Ovary (tissue), 7 donors: ENCODE measurements at regions not wholly inside any gene's neighbourhood (a gene's known extent, or its start where the extent isn't known, plus 50 kb on each side); places are given as distances from the start of the nearest gene placed in this dataset.

Experiments used
- DNase-seq, 5 donors: peaks; one replicate each; pipeline ENCODE4 v3.0.0-alpha.2; 2019 to 2020
- H3K27ac ChIP-seq, 2 donors: fragments of 200-600 bp; one replicate each; pipeline versions ENCODE4 v1.5.1 to v1.8.0; 2019 to 2022
- H3K27me3 ChIP-seq: fragments of 200-600 bp; one replicate; pipeline ENCODE4 v1.8.0; 2022
- H3K36me3 ChIP-seq: fragments of 200-600 bp; sonication (generic); one replicate; pipeline ENCODE4 v1.5.1; 2019
- H3K4me1 ChIP-seq: one replicate; pipeline ENCODE4 v1.8.1; 2013; ENCODE audit warnings: mild to moderate bottlenecking, moderate library complexity; ENCODE audit not compliant: insufficient read depth
- H3K4me3 ChIP-seq: fragments of 200-600 bp; sonication (generic); one replicate; pipeline ENCODE4 v1.5.1; 2017
- H3K9me3 ChIP-seq, 2 donors: fragments of 200-600 bp in 1 of 2; sonication (generic) in 1 of 2; one replicate each; pipeline versions ENCODE4 v1.5.1 to v1.8.1; 2013 to 2019; ENCODE audit warnings: mild to moderate bottlenecking in 1 of 2, moderate library complexity in 1 of 2
- CTCF ChIP-seq, 3 donors: fragments of 450-650 bp in 2 of 3; fragments of 200-600 bp in 1 of 3; IDR thresholded peaks; one replicate each; pipeline versions ENCODE4 v1.5.1 to v1.8.0; 2016 to 2022; ENCODE audit warnings: antibody characterized with exemption in 3 of 3, mild to moderate bottlenecking in 1 of 3
- EP300 ChIP-seq: sonication (generic); formaldehyde crosslinking; IDR thresholded peaks from one replicate; pipeline ENCODE4 v1.6.1; 2017; ENCODE audit warnings: antibody characterized with exemption
- POLR2A ChIP-seq: fragments of 450-650 bp; IDR thresholded peaks from one replicate; pipeline ENCODE4 v1.6.1; 2017; ENCODE audit warnings: antibody characterized with exemption, mild to moderate bottlenecking, moderate library complexity
- WGBS, 3 donors: extraction: QIAGEN DNeasy Blood & Tissue Kit in 1 of 3; methylation state at CpG; one replicate each; pipeline versions ENCODE4 v1.1.5 to v1.1.7; 2013 to 2017; 5-methylcytosine and 5-hydroxymethylcytosine counted together
- intact Hi-C, 4 donors: fragments of 100-400 bp; cut with DNase I; formaldehyde crosslinking; loops; one replicate each; pipeline versions ENCODE4 v1.11.0 to v1.15.1; 2022 to 2023
- donor health status: DM: no; HTN: no; CAD: no; lungs with moderate emphysema.
- donor health status: DM: no; HTN: no; CAD: no.
- donor health status: Bipolar disorder and iron deficiency.
- donor health status: DM: no; HTN: no; CAD: no.
- donor health status: DM: yes; HTN: yes; CAD: no.

- Histone ChIP-seq H3K4me3 (no peak overlapping the region), H3K27ac (no peak overlapping the region), H3K9me3 (no peaks in the 10 kb centered on the region), H3K27me3 (no peaks in the 10 kb centered on the region), H3K36me3 (no peaks in the 10 kb centered on the region), H3K4me1 (no peaks in the 10 kb centered on the region)
- DNase-seq, result no peak
- intact Hi-C loops, result no loop called here
- TF ChIP-seq CTCF (IDR thresholded peaks at IDR 0.05) (no peak), POLR2A (no peak), EP300 (no peak)
- WGBS, 3 donors, result 85 to 89% (median 89%) methylated on average over 9 of the region's 9 CpGs
Observed at GRCh38 chr10:52464368-52465124, 150.5 kb downstream of the DKK1 start.

GRCh38 chr10:52465202-52465601, 151.1 kb downstream of the DKK1 start:
- intact Hi-C loops, result no loop called here
- Histone ChIP-seq H3K36me3 (no peaks in the 10 kb centered on the region), H3K9me3 (no peaks in the 10 kb centered on the region), H3K4me3 (no peak overlapping the region), H3K4me1 (no peaks in the 10 kb centered on the region), H3K27me3 (no peaks in the 10 kb centered on the region), H3K27ac (no peak overlapping the region)
- 65 to 84% (median 69%) methylated on average over 3 of the region's 3 CpGs for WGBS, 3 donors
- DNase-seq, result no peak
- TF ChIP-seq POLR2A, result no peak
- no peak for TF ChIP-seq CTCF (IDR thresholded peaks at IDR 0.05)
- no peak for TF ChIP-seq EP300

GRCh38 chr10:52466464-52466863, 152.4 kb downstream of the DKK1 start:
- WGBS, 3 donors, result 50 to 65% (median 51%) methylated on average over 5 of the region's 5 CpGs
- Histone ChIP-seq H3K4me1 (no peaks in the 10 kb centered on the region), H3K4me3 (no peak overlapping the region), H3K9me3 (no peaks in the 10 kb centered on the region), H3K27ac (no peak overlapping the region), H3K27me3 (no peaks in the 10 kb centered on the region), H3K36me3 (no peaks in the 10 kb centered on the region)
- intact Hi-C loops, result no loop called here
- TF ChIP-seq CTCF (IDR thresholded peaks at IDR 0.05), result no peak
- TF ChIP-seq POLR2A, result no peak
- DNase-seq, result no peak

- no peak for TF ChIP-seq CTCF (IDR thresholded peaks at IDR 0.05)
- TF ChIP-seq POLR2A, result no peak
- no peak for TF ChIP-seq EP300
- Histone ChIP-seq H3K36me3 (no peaks in the 10 kb centered on the region), H3K4me1 (no peaks in the 10 kb centered on the region), H3K4me3 (no peak overlapping the region), H3K27me3 (no peaks in the 10 kb centered on the region), H3K9me3 (no peaks in the 10 kb centered on the region), H3K27ac (no peak overlapping the region)
- intact Hi-C loops, result no loop called here
- 80 to 96% (median 93%) methylated on average over 1 of the region's 1 CpG for WGBS, 3 donors
- no peak for DNase-seq
Observed at GRCh38 chr10:52469970-52470705, 156.1 kb downstream of the DKK1 start.
